HepG2 (cell line): ENCODE measurements at regions not wholly inside any gene's neighbourhood (a gene's known extent, or its start where the extent isn't known, plus 50 kb on each side); places are given as distances from the start of the nearest gene placed in this dataset.

Experiments
- ATAC-seq: fragments of 200-7000 bp; cut with Tn5 transposase; 3 replicates; pipeline ENCODE4 v1.9.1; 2020; ENCODE audit warnings: mild to moderate bottlenecking, moderate library complexity
- BruUV-seq: library from RNA; stranded (reverse); fragments of 400-500 nt; replicated peaks from 2 replicates; lab custom pipeline; 2021; lab: Mats Ljungman, UMichigan
- CTCF ChIA-PET: fragments of 300-600 bp; formaldehyde crosslinking; extraction: SDS; loops from one replicate; lab custom pipeline; 2021; ENCODE audit warnings: low total read pairs, inconsistent platforms, low intra/inter-chr PET ratio; lab: Yijun Ruan, JAX
- POLR2A ChIA-PET: fragments of 350-600 bp; sonication (Branson Sonifier 250); formaldehyde crosslinking; loops from one replicate; lab custom pipeline; 2020; ENCODE audit warnings: antibody characterized with exemption, inconsistent platforms; lab: Yijun Ruan, JAX
- DNase-seq: peaks from one replicate; pipeline ENCODE4 v3.0.0-alpha.2; 2015; ENCODE audit warnings: low spot score
- FAIRE-seq: peaks from 3 replicates; lab custom pipeline; 2011; peaks lifted over from hg19 to GRCh38; lab: Jason Lieb, UNC
- H2AFZ ChIP-seq: one replicate; pipeline ENCODE4 v1.6.1; 2011; ENCODE audit warnings: low read length, inconsistent platforms
- H3K27ac ChIP-seq: fragments of 300-600 bp; 3 replicates; pipeline ENCODE4 v1.8.0; 2011; ENCODE audit warnings: mixed run types, mild to moderate bottlenecking, mixed read lengths, low read length, inconsistent platforms; ENCODE audit not compliant: insufficient read depth; ENCODE audit errors: extremely low read length
- H3K27me3 ChIP-seq, 2 experiments: fragments of 200-600 bp in 1 of 2; 2 replicates in 1 of 2; 3 replicates in 1 of 2; pipeline versions ENCODE4 v1.6.0 to v1.8.0; 2011; ENCODE audit warnings: low read length in 2 of 2, mild to moderate bottlenecking in 2 of 2, moderate library complexity in 2 of 2, inconsistent platforms in 1 of 2; ENCODE audit not compliant: insufficient read depth in 2 of 2, control insufficient read depth in 1 of 2
- H3K36me3 ChIP-seq, 2 experiments: fragments of 200-600 bp in 1 of 2; replicated peaks in 1 of 2; 2 replicates in 1 of 2; 3 replicates in 1 of 2; pipeline versions ENCODE4 v1.5.1 to v1.8.0; 2011; ENCODE audit warnings: low read length in 2 of 2, inconsistent platforms in 1 of 2; ENCODE audit not compliant: insufficient read depth in 2 of 2, control insufficient read depth in 1 of 2
- H3K4me1 ChIP-seq: 2 replicates; pipeline ENCODE4 v1.5.1; 2012; ENCODE audit warnings: low read length, inconsistent platforms; ENCODE audit not compliant: insufficient read depth
- H3K4me2 ChIP-seq: 2 replicates; pipeline ENCODE4 v1.6.0; 2011; ENCODE audit warnings: low read depth, low read length, inconsistent platforms
- H3K4me3 ChIP-seq, 3 experiments: fragments of 200-600 bp in 1 of 3; sonication (generic), shearing (Covaris generic) in 1 of 3; replicated peaks in 1 of 3; 2 replicates each; pipeline ENCODE4 v1.5.1; 2011 to 2016; ENCODE audit warnings: low read length in 3 of 3, inconsistent platforms in 2 of 3, low read depth in 2 of 3, mild to moderate bottlenecking in 2 of 3, control low read depth in 1 of 3, mixed read lengths in 1 of 3; ENCODE audit not compliant: insufficient read depth in 1 of 3
- H3K79me2 ChIP-seq: one replicate; pipeline ENCODE4 v1.6.1; 2011; ENCODE audit warnings: low read length, inconsistent platforms; ENCODE audit not compliant: insufficient read depth
- H3K9ac ChIP-seq: 2 replicates; pipeline ENCODE4 v1.6.0; 2011; ENCODE audit warnings: mild to moderate bottlenecking, low read depth, low read length, inconsistent platforms; ENCODE audit not compliant: insufficient read depth
- H3K9me3 ChIP-seq: 2 replicates; pipeline ENCODE4 v1.5.1; 2012; ENCODE audit warnings: mild to moderate bottlenecking, low read length
- H4K20me1 ChIP-seq: 2 replicates; pipeline ENCODE4 v1.6.0; 2011; ENCODE audit warnings: inconsistent platforms, mild to moderate bottlenecking, low read length, moderate library complexity; ENCODE audit not compliant: insufficient read depth
- CTCF ChIP-seq: sonication (generic); formaldehyde crosslinking; IDR thresholded peaks from 2 replicates; pipeline ENCODE4 v1.5.0; 2020; ENCODE audit warnings: mild to moderate bottlenecking, missing genetic modification reagents, moderate library complexity
- ERF ChIP-seq: IDR thresholded peaks from 2 replicates; pipeline ENCODE4 v1.6.1; 2018; ENCODE audit warnings: missing biosample characterization, missing genetic modification reagents
- GATAD1 ChIP-seq: IDR thresholded peaks from 2 replicates; pipeline ENCODE4 v1.6.1; 2016; ENCODE audit warnings: missing genetic modification reagents, missing compliant biosample characterization
- GRHL1 ChIP-seq: sonication (generic); formaldehyde crosslinking; conservative IDR thresholded peaks from 2 replicates; pipeline ENCODE4 v1.8.0; 2022; ENCODE audit warnings: missing genetic modification reagents
- HCFC1 ChIP-seq: fragments of 150-350 bp; IDR thresholded peaks from 2 replicates; pipeline ENCODE4 v1.6.1; 2014; ENCODE audit warnings: low read depth, low read length
- JDP2 ChIP-seq: sonication (generic); formaldehyde crosslinking; IDR thresholded peaks from 2 replicates; pipeline ENCODE4 v1.8.1; 2022; ENCODE audit warnings: missing genetic modification reagents, borderline replicate concordance
- RBAK ChIP-seq: sonication (generic); formaldehyde crosslinking; IDR thresholded peaks from 2 replicates; pipeline ENCODE4 v1.5.1; 2020; ENCODE audit warnings: mild to moderate bottlenecking, missing genetic modification reagents
- RFXANK ChIP-seq: IDR thresholded peaks from 2 replicates; pipeline ENCODE4 v1.6.1; 2016
- SMC3 ChIP-seq: IDR thresholded peaks from 2 replicates; pipeline ENCODE4 v1.6.1; 2011; ENCODE audit warnings: low read length, improper control_type of control experiment
- STAG1 ChIP-seq: sonication (generic); formaldehyde crosslinking; IDR thresholded peaks from 2 replicates; pipeline ENCODE4 v1.4.0; 2020; ENCODE audit warnings: missing genetic modification reagents
- whole genome bisulfite sequencing: methylation state at CpG from one replicate; pipeline ENCODE4 v1.1.6; 2017; ENCODE audit warnings: low lambda C conversion rate; 5-methylcytosine and 5-hydroxymethylcytosine counted together
- in situ Hi-C: cut with HindIII; loops from 2 replicates; pipeline ENCODE4 v1.10.0; 2017; ENCODE audit warnings: low pct_unique_long_range_greater_than_20kb; ENCODE audit not compliant: extremely low pct_ligation_motif_present
- intact Hi-C: fragments of 100-400 bp; cut with micrococcal nuclease; formaldehyde crosslinking; loops from one replicate; pipeline ENCODE4 v1.10.0; 2022; ENCODE audit not compliant: unreplicated experiment
- TF ChIP-seq, protein P1 (sequence below): sonication (generic); formaldehyde crosslinking; IDR thresholded peaks from 2 replicates; pipeline ENCODE4 v1.4.0; 2020; ENCODE audit warnings: missing genetic modification reagents, mild to moderate bottlenecking, borderline replicate concordance

- 9% methylated on average over 5 of the region's 5 CpGs for WGBS
- no TSS peak for BruUV-seq
- in situ Hi-C loops (loop anchor here (5.0 kb wide), 1 partner anchor 44 kb away; no protein-coding TSS in a partner anchor), intact Hi-C loops (loop anchor here (5.0 kb wide), 1 partner anchor 71 kb away; no protein-coding TSS in a partner anchor)
- TF ChIP-seq RBAK (CRISPR knock-in tag) (no peak), ERF (no peak), STAG1 (peak; percentile 59), SMC3 (peak; percentile 51; the same call in 1 of the 2 replicates), RFXANK (CRISPR knock-in tag) (no peak), GRHL1 (no peak), GATAD1 (no peak), CTCF (CRISPR knock-in tag) (peak; percentile 47), JDP2 (no peak), HCFC1 (no peak)
- TF ChIP-seq, protein P1, sequence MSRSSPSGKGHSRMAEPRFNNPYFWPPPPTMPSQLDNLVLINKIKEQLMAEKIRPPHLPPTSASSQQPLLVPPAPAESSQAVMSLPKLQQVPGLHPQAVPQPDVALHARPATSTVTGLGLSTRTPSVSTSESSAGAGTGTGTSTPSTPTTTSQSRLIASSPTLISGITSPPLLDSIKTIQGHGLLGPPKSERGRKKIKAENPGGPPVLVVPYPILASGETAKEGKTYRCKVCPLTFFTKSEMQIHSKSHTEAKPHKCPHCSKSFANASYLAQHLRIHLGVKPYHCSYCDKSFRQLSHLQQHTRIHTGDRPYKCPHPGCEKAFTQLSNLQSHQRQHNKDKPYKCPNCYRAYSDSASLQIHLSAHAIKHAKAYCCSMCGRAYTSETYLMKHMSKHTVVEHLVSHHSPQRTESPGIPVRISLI (CRISPR knock-in tag) = no peak
- POLR2A ChIA-PET = no interaction called here
- Histone ChIP-seq H3K27me3 (no peaks in the 10 kb centered on the region), H3K4me2 (no peak overlapping the region), H3K27ac (no peak overlapping the region), H2AFZ (no peak overlapping the region), H3K9ac (no peak overlapping the region), H3K9me3 (peaks cover 13% of the 10 kb centered on the region; the same call in 1 of the 2 replicates), H3K36me3 (no peaks in the 10 kb centered on the region), H4K20me1 (no peaks in the 10 kb centered on the region), H3K79me2 (no peaks in the 10 kb centered on the region), H3K4me3 (no peak overlapping the region), H3K4me1 (no peaks in the 10 kb centered on the region)
- ATAC-seq (peak; percentile 84), DNase-seq (peak; percentile 23), FAIRE-seq (no peak)
- CTCF ChIA-PET = interaction anchor here (4.0 kb wide), 1 partner anchor 160 kb away, joined by 23 read pairs; no protein-coding TSS in a partner anchor
These were observed 129.5 kb upstream of the PCGF5 start for GRCh38 chr10:91090761-91091529.
